ENCODE measurements at regions not wholly inside any gene's neighbourhood (a gene's known extent, or its start where the extent isn't known, plus 50 kb on each side); places are given as distances from the start of the nearest gene placed in this dataset.

- TF ChIP-seq CTCF (IDR thresholded peaks at IDR 0.05; ENCODE audit: low read depth, low read length), result no peak
- no peak overlapping the region for H3K4me3 ChIP-seq (ENCODE audit: low read depth, low read length)
These were observed 64.2 kb upstream of the PJA1 start for GRCh38 chrX:69229436-69229835.

- no peak overlapping the region for H3K4me3 ChIP-seq (ENCODE audit: low read depth, low read length)
- no peak for TF ChIP-seq CTCF (IDR thresholded peaks at IDR 0.05; ENCODE audit: low read depth, low read length)
These were observed 63.5 kb upstream of the PJA1 start for GRCh38 chrX:69228732-69229131.

GRCh38 chrX:69226459-69227158 is 61.4 kb upstream of the PJA1 start:
- TF ChIP-seq CTCF (IDR thresholded peaks at IDR 0.05; ENCODE audit: low read depth, low read length), result no peak
- no peak overlapping the region for H3K4me3 ChIP-seq (ENCODE audit: low read depth, low read length)

DNA sequence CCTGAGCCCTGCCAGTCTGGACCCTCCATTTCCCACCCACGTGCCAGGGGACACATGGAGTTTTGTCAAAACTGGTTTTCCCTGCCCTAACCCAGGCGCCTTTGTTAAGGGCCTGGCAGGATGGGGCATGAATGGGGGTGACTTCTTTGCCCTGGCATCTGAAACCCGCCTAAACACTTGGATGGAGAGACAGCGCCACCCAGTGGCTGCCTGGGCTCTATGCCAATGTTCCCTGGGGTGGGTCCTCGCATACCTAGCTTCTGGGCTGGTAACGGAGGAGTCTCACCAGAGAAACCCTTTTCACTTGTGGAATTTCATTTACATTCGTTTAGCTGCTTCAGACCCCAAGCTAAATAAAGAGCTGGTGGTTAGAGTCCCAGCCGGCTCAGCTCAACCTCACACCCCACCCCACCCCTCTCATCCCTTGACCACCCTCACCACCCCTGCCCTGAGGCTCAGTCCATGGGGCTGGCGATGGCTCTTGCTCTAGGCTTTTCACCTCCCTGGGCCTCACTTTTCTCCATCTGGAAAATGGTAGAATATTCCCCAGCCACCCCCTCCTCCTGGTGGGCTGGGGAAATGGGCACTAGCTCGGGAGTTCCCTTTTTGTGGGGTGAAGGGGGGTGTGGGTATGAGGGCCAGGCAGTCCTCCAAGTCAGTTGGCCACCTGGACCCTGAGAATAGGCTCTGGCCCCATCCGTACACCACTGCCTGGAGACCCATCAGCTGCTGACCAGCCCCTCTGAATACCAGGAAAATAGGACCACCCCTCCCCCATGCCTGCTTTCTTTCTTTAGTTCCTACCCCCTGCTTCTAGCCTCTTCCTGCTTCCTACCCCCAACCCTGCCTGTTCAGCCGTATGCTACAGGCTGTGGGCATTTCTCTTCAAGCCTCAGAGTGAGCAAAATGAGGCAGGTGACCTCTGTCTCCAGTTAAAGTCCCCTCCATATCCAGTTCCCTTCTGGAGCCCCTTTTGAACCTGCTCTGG is 57.1 kb upstream of the PJA1 start:
- peak; percentile 62 for TF ChIP-seq CTCF (IDR thresholded peaks at IDR 0.05; ENCODE audit: low read depth, low read length)
- no peak overlapping the region for H3K4me3 ChIP-seq (ENCODE audit: low read depth, low read length)

DNA sequence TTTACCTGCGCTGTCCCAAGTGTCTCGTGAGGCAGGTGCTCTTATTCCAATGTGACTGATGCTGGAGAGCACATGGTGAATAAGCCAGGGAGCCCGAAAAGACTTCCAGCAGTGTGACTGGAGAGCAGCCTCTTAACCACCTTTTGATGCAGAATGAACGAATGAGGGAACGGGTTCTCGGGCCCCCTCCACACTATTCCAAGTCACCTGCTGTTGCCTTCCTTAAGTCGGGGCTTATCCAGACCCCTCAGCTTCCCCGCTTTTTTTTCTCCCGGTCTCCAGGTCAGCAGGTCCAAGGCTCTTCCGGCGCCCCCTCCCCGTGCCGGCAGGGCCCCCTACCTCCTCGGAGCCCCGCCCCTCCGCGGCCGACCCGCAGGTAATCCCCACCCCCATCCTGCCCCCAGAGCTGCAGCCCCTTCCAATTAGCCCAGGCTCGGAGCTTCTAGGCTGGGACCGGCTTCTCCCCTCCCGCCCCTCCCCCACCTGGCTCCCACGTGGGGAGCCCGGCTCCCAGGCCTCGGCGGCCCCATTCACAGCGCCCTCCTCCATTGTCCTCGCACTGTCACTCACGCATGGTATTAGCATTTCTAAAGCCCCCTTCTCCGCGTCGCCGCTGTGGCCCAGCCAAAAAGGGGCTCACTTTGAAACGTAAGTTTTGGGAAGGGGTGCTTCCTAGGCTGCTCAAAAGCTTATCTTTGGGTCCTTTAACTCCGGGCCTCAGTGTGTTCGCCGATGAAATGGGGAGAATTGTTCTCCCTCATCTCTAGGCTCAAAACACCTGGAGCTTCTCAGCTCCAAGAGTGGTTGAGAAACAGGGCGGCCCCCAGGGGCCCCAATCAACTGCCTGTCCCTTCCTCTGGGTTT is 56.2 kb upstream of the PJA1 start:
- TF ChIP-seq CTCF (IDR thresholded peaks at IDR 0.05; ENCODE audit: low read depth, low read length), result no peak
- H3K4me3 ChIP-seq (ENCODE audit: low read depth, low read length), result no peak overlapping the region

DNA sequence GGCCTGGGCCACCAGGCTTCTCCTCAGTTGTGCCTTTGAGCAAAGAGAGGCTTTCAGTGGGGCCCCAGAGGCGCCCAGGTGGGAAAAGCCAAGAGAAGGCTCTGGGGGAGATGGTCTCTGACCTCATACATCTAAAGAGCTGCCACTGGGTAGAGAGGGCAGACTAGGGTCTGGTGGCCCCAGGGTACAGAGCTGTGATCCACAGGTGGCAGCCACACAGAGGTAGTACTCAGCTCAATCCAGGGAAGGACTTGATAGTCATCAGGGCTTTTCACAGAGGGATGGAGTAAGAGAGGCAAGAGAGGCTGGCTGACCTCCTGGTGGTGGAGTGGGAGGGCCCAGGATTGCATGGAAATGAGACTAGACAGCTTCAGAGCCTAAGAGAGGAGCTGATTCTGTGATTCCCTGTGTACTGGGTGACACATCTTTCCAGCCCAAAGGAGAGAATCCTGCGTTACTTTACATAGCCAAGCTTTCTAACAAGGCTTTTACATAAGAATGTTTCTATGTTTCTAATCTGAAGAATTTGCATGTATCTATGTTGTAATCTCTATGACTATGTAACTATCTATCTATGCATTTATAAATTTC is 53.2 kb upstream of the PJA1 start:
- no peak for TF ChIP-seq CTCF (IDR thresholded peaks at IDR 0.05; ENCODE audit: low read depth, low read length)
- H3K4me3 ChIP-seq (ENCODE audit: low read depth, low read length), result no peak overlapping the region
